Superior temporal gyrus (tissue), 1 donor: ENCODE measurements at regions not wholly inside any gene's neighbourhood (a gene's known extent, or its start where the extent isn't known, plus 50 kb on each side); places are given as distances from the start of the nearest gene placed in this dataset.

ENCODE experiments used
- DNase-seq: peaks from one replicate; pipeline ENCODE4 v3.0.0-alpha.2; 2016; ENCODE audit errors: extremely low spot score

DNA sequence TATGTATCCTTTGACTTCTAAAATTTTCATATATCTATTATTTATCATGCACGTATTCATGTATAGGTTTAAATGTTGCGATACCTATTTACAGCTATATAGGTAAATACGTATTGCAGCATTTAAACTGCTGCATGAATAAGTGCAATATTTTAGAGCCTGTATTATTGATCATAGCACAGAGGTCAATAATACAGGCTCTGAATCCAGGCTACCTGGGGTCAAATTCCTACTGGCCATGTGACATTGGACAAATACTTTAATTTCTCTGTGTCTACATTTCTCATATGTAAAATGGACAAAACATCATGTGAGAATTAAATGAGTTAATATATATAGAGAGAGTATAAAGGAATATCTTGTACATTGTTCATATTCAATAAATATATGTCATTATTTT, 352.9 kb upstream of the ROBO2 start:
- no peak for DNase-seq

DNA sequence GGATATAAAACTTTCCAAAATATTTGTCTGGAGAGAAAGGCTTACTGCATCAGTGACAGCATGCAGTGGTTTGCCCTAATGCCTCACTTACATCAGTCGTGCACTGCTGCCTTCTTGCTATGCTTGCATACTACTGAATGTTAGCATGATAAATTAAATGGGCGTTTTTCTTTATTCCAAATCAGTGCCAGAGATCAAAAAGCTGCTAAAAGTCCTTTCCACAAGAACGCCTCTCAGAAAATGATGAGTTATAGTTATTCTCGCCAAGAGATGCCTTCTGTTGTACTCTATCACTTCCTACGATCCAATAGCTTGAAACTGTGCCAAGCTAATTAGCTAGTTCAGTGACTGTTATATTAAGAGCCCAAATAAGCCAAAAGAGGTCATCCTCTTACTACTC, 345.8 kb upstream of the ROBO2 start:
- DNase-seq, result no peak

DNA sequence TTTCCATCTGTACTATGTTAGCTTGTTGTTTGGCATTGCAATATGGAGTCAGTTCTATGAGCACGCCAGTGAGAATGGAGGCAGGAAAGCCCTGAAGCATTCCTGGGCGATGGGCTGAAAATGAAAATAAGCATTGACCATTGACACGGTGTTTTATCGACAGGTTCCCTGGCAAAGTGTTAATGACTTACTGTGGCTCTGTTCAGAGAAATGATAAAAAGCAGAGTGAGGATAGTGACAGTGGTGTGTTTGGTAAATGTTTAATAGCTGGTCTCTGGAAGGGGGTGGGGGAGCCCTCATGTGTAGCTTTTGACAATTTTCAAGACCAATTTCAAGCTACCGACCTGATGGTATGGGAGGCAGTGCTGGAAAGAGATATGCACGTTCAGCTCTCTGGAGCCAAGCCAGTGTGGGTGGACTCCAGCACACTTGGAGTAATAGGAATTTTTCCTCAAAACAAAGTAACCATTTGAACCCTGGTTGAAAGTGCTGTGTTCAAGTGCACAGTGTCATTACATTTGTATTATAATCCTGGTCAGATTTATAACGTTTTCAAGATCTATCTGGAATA, 341.7 kb upstream of the ROBO2 start:
- DNase-seq, result no peak

DNA sequence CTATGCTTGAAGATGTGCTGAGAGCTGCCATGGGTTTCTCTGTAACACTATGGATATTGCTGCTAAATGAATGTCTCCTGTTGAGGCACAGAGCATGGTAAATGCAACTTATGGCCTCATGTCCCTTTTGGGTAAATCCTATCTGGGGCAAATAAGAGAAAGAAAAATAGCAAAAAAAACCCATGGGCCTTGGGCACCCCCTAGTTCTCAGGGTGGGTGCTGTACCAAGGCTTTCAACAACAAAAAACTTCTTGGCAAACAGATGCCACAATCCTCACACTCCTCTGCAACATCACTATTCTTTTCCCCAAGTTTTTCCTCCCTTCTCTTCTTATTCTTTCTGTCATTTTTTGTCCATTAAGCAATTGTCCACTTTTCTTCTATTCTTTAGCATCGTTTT, 340.1 kb upstream of the ROBO2 start:
- DNase-seq, result no peak

DNA sequence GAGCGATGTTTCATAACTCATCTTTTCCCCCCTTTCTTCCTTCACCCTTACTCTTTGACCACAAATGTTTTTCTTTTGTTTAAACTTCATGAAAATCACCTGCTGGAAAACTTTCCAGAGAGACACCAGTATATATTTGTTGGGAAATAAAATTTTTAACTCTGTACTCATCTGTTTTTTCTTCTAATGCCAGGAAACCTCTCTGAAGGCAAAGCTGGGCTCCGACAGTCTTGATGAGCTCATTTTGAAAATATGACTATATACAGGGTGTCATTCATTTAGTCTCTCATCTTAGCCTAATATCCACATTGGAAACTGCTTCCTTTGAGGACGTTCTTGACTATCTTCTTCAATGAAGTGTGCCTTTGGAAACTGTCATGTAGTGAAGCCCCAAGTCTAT, 339.6 kb upstream of the ROBO2 start:
- no peak for DNase-seq

DNA sequence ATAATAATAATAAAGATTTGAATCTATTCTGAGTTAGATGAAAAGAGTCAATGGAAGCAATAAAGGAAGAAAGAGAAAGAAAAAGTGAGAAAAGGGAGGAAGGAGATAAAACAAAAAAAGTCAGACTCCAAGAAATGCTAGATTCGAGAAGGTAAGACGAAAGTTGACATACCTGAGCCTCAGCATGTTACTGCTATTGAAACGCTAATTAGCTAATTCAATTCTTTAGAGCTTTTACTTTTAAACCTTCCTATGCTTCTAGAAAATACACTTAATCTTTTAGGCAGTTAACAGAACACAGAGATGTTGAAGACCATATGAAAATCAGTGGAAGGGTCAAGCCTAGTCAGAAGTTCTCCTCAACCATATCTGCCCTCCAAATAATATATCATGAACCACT, 337.2 kb upstream of the ROBO2 start:
- no peak for DNase-seq

DNA sequence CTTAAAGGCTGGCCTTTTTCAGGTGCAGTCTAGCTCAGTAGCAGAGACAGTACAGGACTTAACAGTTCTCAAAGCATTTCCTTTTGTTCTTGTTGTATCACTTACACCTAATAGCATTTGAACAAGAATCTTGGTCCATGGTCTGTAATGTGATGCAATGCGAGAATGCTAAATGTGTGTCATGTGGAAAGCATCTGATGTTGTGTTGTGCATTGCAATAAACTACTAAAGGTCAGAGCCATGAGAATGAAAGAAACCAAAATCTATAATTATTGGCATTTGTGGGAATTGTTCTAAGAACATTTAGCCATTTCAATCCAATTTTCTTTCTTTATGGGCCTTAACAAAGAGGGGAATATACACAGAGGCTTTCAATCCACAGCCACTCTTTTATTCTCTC, 324.5 kb upstream of the ROBO2 start:
- DNase-seq, result no peak

DNA sequence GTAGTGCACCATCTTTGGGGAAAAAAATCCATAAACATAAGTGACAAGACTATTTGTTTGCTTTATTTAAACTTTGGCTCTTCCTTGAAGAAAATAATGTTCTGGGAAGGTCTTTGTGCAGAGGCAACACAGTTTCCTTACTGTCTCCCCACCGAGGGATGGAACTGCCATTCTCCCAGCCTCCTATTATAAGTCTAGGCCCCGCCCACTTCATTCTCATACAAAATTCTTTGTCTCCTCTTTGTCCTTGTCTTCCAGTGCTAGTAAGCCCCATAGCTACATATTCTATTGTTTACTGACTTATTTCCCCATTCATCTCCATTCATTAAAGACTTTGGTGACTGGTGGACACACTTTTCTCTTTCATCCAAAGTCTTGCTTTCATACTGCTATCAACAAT, 316.5 kb upstream of the ROBO2 start:
- no peak for DNase-seq

DNA sequence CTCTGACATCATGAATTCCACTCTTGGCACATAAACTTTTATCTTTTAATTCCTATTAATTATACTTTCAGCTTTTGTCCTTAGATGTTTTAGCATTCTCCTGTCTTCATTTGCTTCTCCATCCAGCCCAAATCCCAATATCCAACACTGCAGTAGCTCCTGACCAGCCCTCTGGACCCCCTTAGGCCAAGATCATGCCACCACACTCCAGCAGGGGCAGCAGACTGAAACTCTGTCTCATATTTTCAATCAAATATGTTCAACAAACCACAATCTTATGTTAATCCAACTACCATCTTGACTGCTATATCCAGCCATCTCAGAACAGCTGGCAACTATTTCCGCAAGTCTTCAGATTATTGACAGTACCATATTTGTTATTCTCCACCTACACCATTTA, 315.8 kb upstream of the ROBO2 start:
- DNase-seq, result no peak

DNA sequence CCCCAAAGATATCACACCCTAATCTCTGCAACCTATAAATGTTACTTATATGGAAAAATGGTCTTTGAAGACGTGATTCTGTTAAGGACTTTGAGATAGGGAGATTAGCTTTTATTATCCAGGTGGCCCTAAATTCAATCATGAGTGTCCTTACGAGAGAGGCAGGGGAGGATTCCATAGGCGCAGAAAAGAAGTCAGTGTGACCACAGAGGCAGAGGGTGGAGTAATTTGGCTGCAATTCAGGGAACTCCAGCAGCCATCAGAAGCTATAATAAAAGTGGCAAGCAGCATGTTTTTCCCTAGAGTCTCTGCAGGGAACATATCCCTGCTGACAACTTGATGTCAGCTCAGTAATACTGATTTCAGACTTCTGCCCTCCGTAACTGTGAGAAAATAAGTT, 315.2 kb upstream of the ROBO2 start:
- DNase-seq, result no peak

DNA sequence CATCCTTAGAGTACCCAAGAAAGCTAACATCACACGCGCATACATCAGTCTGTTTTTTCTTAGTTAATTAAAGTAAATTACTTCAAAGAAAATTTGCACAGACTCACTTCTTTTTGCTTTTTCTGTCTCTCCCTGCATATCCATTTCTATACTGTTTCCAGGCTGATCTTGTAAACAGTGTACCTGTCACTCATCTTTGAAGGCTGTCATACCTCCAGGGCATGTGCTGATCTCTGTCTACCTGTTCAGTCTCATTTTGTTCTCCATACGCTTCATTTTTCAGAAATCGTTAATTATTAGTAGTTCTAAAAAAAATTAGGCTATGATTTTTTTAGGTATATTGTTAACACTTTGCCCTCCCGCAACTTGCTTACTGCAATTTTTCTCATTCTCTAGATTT, 313.9 kb upstream of the ROBO2 start:
- DNase-seq, result no peak

DNA sequence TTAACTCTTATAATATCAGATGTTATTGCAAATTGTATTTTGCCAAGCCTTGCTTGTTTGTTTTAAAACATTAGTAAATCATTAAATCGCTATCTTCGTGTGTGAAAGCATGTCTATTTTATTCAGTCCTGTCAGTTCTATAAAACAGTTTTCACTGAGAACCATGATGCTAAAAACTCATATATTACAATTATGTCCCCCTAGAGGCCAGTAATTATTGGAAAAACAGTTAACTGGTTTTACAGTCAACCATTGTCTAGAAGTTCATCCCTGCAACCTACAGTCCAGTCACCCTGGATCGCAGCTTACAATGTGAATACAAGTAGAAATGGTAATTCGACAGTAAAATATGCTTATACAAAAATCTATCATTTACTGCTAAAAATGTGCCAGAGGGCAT, 311.5 kb upstream of the ROBO2 start:
- DNase-seq, result no peak

DNA sequence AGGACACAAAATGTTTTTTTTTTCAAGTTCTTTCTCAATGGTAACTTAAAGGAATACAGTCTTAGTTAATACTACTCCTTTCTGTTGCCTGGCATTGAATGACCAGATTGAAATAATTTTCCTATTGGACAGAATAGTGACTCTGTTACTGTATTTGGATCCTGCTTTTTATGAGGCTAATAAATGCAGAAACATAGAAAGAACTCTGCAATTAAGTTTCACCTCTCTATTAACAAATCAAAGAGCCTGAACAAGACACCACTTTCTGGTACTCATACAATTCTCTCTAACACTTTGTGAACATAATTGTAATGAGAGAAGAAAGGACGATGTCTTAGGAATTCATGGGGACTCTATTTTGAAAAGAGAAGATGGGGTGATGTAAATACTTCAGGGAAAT, 308.4 kb upstream of the ROBO2 start:
- no peak for DNase-seq

DNA sequence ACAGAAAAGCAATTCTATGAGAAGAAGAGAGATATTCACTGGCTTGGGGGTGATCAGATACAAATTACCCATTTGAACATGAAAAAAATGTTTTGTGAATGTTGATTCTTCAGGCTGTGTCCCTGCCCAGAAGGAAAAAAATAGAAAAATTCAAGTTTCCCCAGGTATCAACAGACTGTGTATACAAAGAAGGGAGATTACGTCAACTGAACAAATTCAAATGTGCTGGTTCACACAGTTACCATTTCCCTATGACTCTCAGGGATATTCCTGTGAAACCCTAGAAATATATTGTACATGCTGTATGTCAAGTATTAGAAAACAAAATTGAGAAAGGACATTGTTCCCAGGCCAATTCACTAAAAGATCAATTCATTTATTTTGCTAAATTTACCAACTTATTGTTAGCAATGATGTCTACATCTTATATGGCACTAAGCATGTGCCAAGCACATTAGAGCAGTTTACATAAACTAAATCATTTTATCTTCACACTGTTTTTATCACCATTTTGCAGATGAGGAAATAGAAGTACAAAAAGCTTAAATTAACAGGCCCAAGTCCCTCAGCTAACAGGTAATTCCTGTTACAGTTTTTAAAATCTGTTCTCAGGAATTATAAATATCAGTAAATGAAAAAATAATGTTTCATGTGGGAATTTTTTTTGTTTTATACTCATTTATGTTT, 306.7 kb upstream of the ROBO2 start:
- DNase-seq, result no peak

DNA sequence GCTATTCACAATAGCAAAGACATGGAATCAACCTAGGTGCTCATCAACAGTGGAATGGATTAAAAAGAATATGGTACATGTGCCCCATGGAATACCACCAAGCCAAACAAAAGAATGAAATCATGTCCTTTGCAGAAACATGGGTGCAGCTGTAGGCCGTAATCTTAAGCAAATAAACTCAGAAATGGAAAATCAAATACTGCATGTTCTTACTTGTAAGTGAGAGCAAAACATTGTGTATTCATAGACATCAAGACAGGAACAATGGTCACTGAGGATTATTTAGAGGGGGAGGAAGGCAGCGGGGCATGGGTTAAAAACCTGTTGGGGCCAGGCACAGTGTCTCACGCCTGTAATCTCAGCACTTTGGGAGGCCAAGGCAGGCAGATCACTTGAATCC, 304.7 kb upstream of the ROBO2 start:
- no peak for DNase-seq

DNA sequence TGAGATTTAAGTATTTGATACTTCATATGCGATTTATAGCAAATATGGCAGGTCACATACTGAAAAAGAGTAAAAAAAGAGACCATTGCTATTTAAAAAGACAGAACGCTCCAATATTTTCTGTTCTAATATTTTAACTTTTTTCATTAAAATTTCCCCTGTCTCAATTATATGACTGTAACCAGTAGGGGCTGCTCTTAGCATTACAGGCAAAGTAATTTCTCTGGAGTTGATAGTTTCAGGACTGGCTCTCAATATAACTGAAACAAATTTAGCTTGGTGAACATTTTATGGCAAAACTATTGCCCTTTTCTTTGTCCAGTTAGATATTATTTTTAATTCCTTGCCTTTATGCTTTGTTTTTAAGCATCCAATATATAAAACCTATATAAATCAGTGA, 286.3 kb upstream of the ROBO2 start:
- DNase-seq, result no peak

DNA sequence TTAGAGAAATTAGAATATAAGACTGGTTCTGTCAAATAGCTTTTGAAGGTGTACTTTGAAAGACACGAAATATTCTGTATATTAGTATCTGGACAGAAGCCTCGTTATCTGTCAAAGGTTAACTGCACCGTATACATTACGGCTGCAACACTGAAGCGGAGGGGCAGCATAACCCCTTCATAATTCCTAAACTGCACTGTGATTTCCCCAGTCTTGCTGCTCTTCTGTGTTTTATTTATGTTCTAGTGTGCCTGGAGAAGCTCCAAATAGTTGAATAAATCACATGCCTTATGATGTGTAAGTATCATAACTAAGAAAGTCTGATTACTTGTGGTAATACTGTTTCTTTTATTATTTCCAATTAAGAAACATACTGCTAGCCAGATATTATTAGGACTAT, 285.7 kb upstream of the ROBO2 start:
- no peak for DNase-seq

DNA sequence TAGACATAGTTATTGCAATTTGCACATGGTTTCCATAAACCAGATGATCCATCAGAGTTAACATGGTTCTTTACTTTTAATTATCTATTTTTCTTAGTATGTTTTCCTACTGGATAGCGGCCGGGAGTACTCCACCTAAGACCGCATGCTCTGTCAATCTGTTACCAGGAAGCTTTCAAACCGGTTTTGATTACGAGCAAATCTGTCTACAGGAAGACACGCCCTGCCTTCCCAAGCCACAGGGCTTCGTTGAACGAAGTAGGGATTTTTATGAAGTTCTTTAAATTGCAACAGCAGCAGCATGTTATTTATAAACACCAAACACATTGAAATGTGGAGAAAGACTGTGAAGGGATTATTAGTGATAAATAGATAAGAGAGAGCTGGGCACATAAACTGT, 283.3 kb upstream of the ROBO2 start:
- DNase-seq, result no peak

DNA sequence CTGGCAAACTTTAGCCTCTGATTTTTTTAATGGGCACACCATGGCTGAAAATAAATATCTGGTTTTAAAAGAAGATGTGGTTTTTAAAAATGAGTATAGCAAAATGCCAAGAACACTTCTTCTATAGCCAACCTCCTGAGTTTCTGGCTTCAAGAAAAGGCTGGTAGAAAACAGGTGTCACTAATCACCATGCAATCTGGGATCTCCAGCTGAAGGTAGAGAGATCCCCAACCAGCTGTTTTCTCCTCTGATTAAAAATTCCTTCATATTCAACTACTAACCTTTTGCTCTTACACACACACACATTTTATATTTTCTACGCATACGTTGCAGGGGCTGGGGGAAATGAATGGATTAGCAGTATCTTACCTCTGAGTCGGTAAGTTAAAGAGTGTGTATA, 279.6 kb upstream of the ROBO2 start:
- DNase-seq, result no peak

DNA sequence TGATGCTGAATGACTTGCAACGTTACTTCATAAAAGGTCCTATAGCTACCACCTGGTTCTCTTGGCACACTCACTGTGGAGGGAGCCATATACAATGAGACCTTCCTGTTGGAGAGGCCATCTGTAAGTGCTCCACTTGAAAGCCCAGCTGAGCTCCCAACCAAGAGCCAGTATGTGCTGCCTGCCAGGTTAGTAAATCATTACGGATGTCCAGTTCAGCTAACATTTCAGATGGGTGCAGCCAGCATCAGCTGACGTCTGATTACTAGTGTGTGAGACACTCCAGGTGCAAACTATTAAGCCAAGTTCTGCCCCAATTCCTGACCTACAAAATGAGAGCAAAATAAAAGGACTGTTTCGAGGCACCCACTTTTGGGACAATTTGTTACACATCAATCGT, 274.4 kb upstream of the ROBO2 start:
- no peak for DNase-seq

DNA sequence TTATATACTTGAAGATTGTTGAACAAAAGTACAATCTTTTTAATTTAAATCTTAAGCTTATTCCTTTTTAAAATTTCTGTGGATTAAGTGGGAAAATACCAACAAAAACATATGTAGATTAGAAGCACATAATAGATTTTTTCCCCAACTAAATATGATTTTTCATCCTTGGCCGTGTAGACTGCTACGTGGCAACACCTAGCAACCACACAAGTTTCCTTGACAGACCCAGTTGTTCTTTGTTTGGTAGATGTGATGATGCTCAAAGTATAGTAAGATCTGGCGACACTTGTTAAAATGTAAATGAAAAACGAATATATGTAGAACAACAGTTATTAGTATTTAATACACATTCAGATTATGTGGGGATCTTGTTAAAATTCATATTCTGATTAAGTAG, 271.0 kb upstream of the ROBO2 start:
- no peak for DNase-seq

DNA sequence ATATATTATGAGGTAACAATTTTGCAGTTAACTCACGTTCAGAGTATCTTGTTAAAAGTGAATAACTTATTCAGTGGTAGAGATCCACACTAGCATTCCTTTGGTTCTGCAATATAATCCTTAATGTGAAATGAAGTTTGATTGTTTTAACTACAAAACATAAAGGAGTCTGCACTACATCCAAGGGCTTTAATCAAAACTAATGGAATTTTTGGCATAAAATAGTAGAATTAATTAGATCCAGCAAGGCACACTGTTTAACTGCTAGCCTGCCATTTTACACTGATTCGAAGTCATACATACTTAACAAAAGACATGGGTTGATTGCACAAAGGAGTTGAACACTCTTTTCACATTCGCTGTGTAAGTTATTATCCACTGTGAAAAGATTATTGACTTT, 263.0 kb upstream of the ROBO2 start:
- DNase-seq, result no peak

DNA sequence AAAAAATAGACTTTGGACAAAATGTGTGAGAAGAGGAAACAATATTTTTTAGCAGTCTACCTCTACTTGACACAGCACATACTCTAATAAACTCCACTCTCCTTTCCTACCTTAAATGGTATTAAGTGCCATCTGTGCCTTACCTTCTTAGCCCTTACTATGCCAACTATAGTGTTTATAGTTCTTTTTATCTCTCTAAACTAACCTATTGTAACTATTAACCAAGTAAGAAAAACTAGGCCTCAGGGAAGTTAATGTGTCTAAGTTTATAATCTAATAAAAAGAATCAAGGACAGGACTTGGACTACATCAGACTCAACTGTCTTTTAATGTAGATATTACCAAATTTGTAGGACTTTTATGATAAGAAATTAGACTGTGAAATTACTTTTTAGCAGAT, 251.7 kb upstream of the ROBO2 start:
- no peak for DNase-seq

DNA sequence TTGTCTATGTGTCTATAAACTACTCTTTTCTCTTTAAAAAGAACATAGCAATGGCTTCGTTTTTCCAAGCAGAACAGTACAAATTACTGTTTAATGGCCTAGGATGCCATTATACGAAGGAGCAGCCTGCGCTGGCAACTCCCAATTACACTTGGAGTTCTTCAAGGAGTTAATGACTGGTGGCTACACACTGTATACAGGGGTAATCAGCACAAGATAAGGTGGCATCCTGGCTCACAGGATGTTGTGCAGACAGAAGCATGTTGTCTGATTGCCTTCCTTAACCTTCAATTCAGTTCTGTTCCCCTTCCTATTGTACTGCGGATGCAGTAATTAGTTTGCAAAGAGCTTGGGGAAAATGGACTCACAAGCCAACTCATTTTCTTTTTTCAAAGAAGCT, 250.7 kb upstream of the ROBO2 start:
- DNase-seq, result no peak
